ENCODE measurements at regions not wholly inside any gene's neighbourhood (a gene's known extent, or its start where the extent isn't known, plus 50 kb on each side); places are given as distances from the start of the nearest gene placed in this dataset.
A peak's percentile ranks its signal among the peaks of the same experiment; 100 is the strongest.

DNA sequence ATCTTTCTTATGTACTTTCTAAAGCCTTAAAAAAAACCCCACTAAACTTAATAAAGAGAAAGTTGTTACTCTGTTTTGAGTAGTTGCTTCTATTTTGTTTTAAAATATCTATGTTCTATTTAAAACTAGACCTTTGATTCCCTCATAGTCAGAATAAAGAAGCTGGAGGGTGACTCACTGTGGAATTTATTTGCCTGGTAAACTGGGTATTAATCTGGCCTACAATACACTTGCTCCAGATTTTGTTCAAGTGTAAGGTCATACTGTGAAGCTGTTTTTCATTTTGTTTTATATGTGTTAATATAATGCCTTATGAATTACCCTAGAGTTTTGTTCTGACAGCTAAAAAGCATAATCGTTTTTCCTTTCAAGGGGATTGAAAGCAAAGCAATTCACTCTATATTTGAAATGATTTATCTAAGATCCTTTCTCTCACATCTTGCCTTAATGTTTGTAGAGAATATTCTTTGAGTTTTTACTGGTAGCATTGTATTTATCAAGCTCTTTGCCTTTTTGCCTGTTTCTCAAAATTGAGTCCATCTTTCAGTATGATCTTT is 277.4 kb upstream of the PITX2 start:
- CTCF ChIA-PET (ENCODE audit: unreplicated experiment): no interaction called here

DNA sequence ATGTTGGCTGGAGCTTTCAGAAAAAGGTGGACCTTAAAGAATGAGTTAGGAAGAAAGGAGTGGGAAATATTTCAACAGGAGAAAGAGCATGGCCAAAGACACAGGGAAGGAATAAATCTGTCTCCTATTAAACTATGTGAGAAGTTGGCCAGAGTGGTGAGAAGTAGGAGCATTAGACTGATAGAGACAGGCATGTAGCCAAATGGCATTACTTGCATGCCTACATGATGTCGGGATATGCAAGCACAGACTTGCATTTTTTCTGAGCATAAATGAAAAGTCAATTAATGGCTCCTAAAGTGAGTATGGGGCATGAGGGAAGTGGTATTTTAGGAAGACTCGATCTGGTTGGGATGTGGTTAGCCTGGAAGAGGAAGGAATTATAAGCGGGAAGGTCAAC is 279.6 kb upstream of the PITX2 start:
- no peaks in the 10 kb centered on the region for H4K20me1 ChIP-seq (ENCODE audit: insufficient read depth, low read length)
- no peak for DNase-seq (ENCODE audit: low spot score)
- H3K9me3 ChIP-seq (ENCODE audit: low read length): no peaks in the 10 kb centered on the region
- H3K79me2 ChIP-seq (ENCODE audit: insufficient read depth, low read depth, low read length): no peaks in the 10 kb centered on the region
- peaks cover 26% of the 10 kb centered on the region for H3K4me1 ChIP-seq (ENCODE audit: insufficient read depth, low read length, poor library complexity, severe bottlenecking)
- no peak overlapping the region for H3K4me2 ChIP-seq (ENCODE audit: low read length)
- intact Hi-C loops (cut with micrococcal nuclease; ENCODE audit: unreplicated experiment): no loop called here
- H3K27ac ChIP-seq (ENCODE audit: low read depth, low read length, poor library complexity, severe bottlenecking): no peak overlapping the region
- H3K9me2 ChIP-seq (ENCODE audit: insufficient read depth, low read length): no peaks in the 10 kb centered on the region
- ChIA-PET CTCF (ENCODE audit: unreplicated experiment) (no interaction called here), POLR2A (interaction anchor here (0.9 kb wide), 1 partner anchor 28 kb away, joined by 3 read pairs; no protein-coding TSS in a partner anchor)
- H2AFZ ChIP-seq (ENCODE audit: low read length): no peak overlapping the region
- no TSS peak for BruUV-seq (replicated peaks)
- TF ChIP-seq EZH2phosphoT487 (IDR thresholded peaks at IDR 0.05; ENCODE audit: borderline replicate concordance, low read depth, low read length): no peak
- TF ChIP-seq, protein P1, sequence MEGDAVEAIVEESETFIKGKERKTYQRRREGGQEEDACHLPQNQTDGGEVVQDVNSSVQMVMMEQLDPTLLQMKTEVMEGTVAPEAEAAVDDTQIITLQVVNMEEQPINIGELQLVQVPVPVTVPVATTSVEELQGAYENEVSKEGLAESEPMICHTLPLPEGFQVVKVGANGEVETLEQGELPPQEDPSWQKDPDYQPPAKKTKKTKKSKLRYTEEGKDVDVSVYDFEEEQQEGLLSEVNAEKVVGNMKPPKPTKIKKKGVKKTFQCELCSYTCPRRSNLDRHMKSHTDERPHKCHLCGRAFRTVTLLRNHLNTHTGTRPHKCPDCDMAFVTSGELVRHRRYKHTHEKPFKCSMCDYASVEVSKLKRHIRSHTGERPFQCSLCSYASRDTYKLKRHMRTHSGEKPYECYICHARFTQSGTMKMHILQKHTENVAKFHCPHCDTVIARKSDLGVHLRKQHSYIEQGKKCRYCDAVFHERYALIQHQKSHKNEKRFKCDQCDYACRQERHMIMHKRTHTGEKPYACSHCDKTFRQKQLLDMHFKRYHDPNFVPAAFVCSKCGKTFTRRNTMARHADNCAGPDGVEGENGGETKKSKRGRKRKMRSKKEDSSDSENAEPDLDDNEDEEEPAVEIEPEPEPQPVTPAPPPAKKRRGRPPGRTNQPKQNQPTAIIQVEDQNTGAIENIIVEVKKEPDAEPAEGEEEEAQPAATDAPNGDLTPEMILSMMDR (conservative IDR thresholded peaks at IDR 0.05; ENCODE audit: low read length): no peak
- no peaks in the 10 kb centered on the region for H3K36me3 ChIP-seq (ENCODE audit: insufficient read depth, low read length)
- H3K4me3 ChIP-seq (ENCODE audit: low read depth, low read length, poor library complexity, severe bottlenecking): no peak overlapping the region

More for the DNA sequence above, 277.4 kb upstream of the PITX2 start:
- intact Hi-C loops (cut with micrococcal nuclease; ENCODE audit: unreplicated experiment): no loop called here
- Histone ChIP-seq H3K4me1 (ENCODE audit: insufficient read depth, low read length, poor library complexity, severe bottlenecking) (peaks cover 30% of the 10 kb centered on the region), H4K20me1 (ENCODE audit: insufficient read depth, low read length) (no peaks in the 10 kb centered on the region), H3K4me2 (ENCODE audit: low read length) (peak overlapping the region; percentile 68), H2AFZ (ENCODE audit: low read length) (peak overlapping the region; percentile 96), H3K9me3 (ENCODE audit: low read length) (no peaks in the 10 kb centered on the region), H3K4me3 (ENCODE audit: low read depth, low read length, poor library complexity, severe bottlenecking) (peak overlapping the region; percentile 53), H3K36me3 (ENCODE audit: insufficient read depth, low read length) (no peaks in the 10 kb centered on the region), H3K9me2 (ENCODE audit: insufficient read depth, low read length) (no peaks in the 10 kb centered on the region), H3K79me2 (ENCODE audit: insufficient read depth, low read depth, low read length) (no peaks in the 10 kb centered on the region), H3K27ac (ENCODE audit: low read depth, low read length, poor library complexity, severe bottlenecking) (no peak overlapping the region)
- POLR2A ChIA-PET: interaction anchor here (0.8 to 1.1 kb wide), 4 partner anchors 9 to 841 kb away, joined by 3 to 5 read pairs (median 3); partner anchors contain the start of gene PITX2
- no peak for TF ChIP-seq EZH2phosphoT487 (IDR thresholded peaks at IDR 0.05; ENCODE audit: borderline replicate concordance, low read depth, low read length)
- TF ChIP-seq, protein P1 (conservative IDR thresholded peaks at IDR 0.05; ENCODE audit: low read length): no peak
- no peak for DNase-seq (ENCODE audit: low spot score)
- no TSS peak for BruUV-seq (replicated peaks)

- no peak overlapping the region for H3K4me2 ChIP-seq (ENCODE audit: low read length)
- no peak for DNase-seq (ENCODE audit: low spot score)
- no peak overlapping the region for H3K27ac ChIP-seq (ENCODE audit: low read depth, low read length, poor library complexity, severe bottlenecking)
- BruUV-seq (replicated peaks): no TSS peak
- intact Hi-C loops (cut with micrococcal nuclease; ENCODE audit: unreplicated experiment): no loop called here
- TF ChIP-seq, protein P1 (conservative IDR thresholded peaks at IDR 0.05; ENCODE audit: low read length): no peak
- no peaks in the 10 kb centered on the region for H3K9me2 ChIP-seq (ENCODE audit: insufficient read depth, low read length)
- peaks cover 13% of the 10 kb centered on the region for H3K4me1 ChIP-seq (ENCODE audit: insufficient read depth, low read length, poor library complexity, severe bottlenecking)
- no peaks in the 10 kb centered on the region for H3K79me2 ChIP-seq (ENCODE audit: insufficient read depth, low read depth, low read length)
- H2AFZ ChIP-seq (ENCODE audit: low read length): no peak overlapping the region
- H3K36me3 ChIP-seq (ENCODE audit: insufficient read depth, low read length): no peaks in the 10 kb centered on the region
- H4K20me1 ChIP-seq (ENCODE audit: insufficient read depth, low read length): no peaks in the 10 kb centered on the region
- no peaks in the 10 kb centered on the region for H3K9me3 ChIP-seq (ENCODE audit: low read length)
- POLR2A ChIA-PET: no interaction called here
- CTCF ChIA-PET (ENCODE audit: unreplicated experiment): no interaction called here
- H3K4me3 ChIP-seq (ENCODE audit: low read depth, low read length, poor library complexity, severe bottlenecking): no peak overlapping the region
Observed at GRCh38 chr4:110904435-110905065, 281.7 kb upstream of the PITX2 start.

Data from OCI-LY7 (cell line).